Liver (tissue), 7 donors: ENCODE measurements at regions not wholly inside any gene's neighbourhood (a gene's known extent, or its start where the extent isn't known, plus 50 kb on each side); places are given as distances from the start of the nearest gene placed in this dataset.

Source experiments
- DNase-seq: peaks from one replicate; pipeline ENCODE4 v3.0.0-alpha.2; 2017; ENCODE audit warnings: low spot score
- H3K27ac ChIP-seq, 2 donors: one replicate each; pipeline ENCODE4 v1.7.0; 2013; ENCODE audit warnings: inconsistent platforms in 2 of 2, low read length in 2 of 2, control low read depth in 1 of 2, low read depth in 1 of 2, mild to moderate bottlenecking in 1 of 2
- H3K27me3 ChIP-seq, 4 donors: one replicate each; pipeline versions ENCODE4 v1.6.1 to v1.7.0; 2013; ENCODE audit warnings: low read length in 3 of 4, inconsistent platforms in 1 of 4, mild to moderate bottlenecking in 1 of 4, moderate library complexity in 1 of 4; ENCODE audit not compliant: control insufficient read depth in 4 of 4, insufficient read depth in 4 of 4
- H3K36me3 ChIP-seq, 4 donors: one replicate each; pipeline versions ENCODE4 v1.6.1 to v1.7.0; 2013; ENCODE audit warnings: low read length in 3 of 4, mild to moderate bottlenecking in 3 of 4, low read depth in 1 of 4, moderate library complexity in 1 of 4; ENCODE audit not compliant: control insufficient read depth in 4 of 4, insufficient read depth in 3 of 4
- H3K4me1 ChIP-seq, 4 donors: one replicate each; pipeline versions ENCODE4 v1.6.1 to v1.7.0; 2013; ENCODE audit warnings: low read length in 3 of 4, mild to moderate bottlenecking in 3 of 4, moderate library complexity in 1 of 4; ENCODE audit not compliant: control insufficient read depth in 4 of 4, insufficient read depth in 4 of 4
- H3K4me3 ChIP-seq, 3 donors: one replicate each; pipeline versions ENCODE4 v1.6.1 to v1.7.0; 2013; ENCODE audit warnings: low read length in 3 of 3, control low read depth in 1 of 3, low read depth in 1 of 3, mild to moderate bottlenecking in 1 of 3
- H3K9ac ChIP-seq, 2 donors: one replicate each; pipeline ENCODE4 v1.7.0; 2013; ENCODE audit warnings: low read length in 2 of 2, mild to moderate bottlenecking in 2 of 2, moderate library complexity in 2 of 2, control low read depth in 1 of 2, low read depth in 1 of 2
- H3K9me3 ChIP-seq, 4 donors: one replicate each; pipeline versions ENCODE4 v1.6.1 to v1.7.0; 2013; ENCODE audit warnings: low read length in 3 of 4; ENCODE audit not compliant: control insufficient read depth in 4 of 4
- EGR1 ChIP-seq, 2 donors: IDR thresholded peaks; 2 replicates each; pipeline ENCODE4 v1.6.1; 2016 to 2018; ENCODE audit warnings: antibody characterized with exemption in 2 of 2, low read depth in 2 of 2
- FOXA1 ChIP-seq: IDR thresholded peaks from 2 replicates; pipeline ENCODE4 v1.6.1; 2016; ENCODE audit warnings: antibody characterized with exemption
- FOXA2 ChIP-seq: IDR thresholded peaks from 2 replicates; pipeline ENCODE4 v1.6.1; 2016; ENCODE audit warnings: antibody characterized with exemption
- GABPA ChIP-seq, 2 donors: IDR thresholded peaks in 1 of 2; conservative IDR thresholded peaks in 1 of 2; 2 replicates each; pipeline ENCODE4 v1.6.1; 2016; ENCODE audit warnings: antibody characterized with exemption in 2 of 2, mild to moderate bottlenecking in 1 of 2, moderate library complexity in 1 of 2
- HNF4A ChIP-seq, 2 donors: conservative IDR thresholded peaks; 2 replicates each; pipeline ENCODE4 v1.6.1; 2016; ENCODE audit warnings: antibody characterized with exemption in 2 of 2, mild to moderate bottlenecking in 2 of 2
- HNF4G ChIP-seq: IDR thresholded peaks from 2 replicates; pipeline ENCODE4 v1.6.1; 2016; ENCODE audit warnings: antibody characterized with exemption
- NR2F2 ChIP-seq: IDR thresholded peaks from 2 replicates; pipeline ENCODE4 v1.6.1; 2016; ENCODE audit warnings: antibody characterized with exemption
- RAD21 ChIP-seq, 2 donors: IDR thresholded peaks; 2 replicates each; pipeline ENCODE4 v1.6.1; 2016; ENCODE audit warnings: antibody characterized with exemption in 2 of 2, mild to moderate bottlenecking in 2 of 2
- TAF1 ChIP-seq: conservative IDR thresholded peaks from 2 replicates; pipeline ENCODE4 v1.6.1; 2016; ENCODE audit warnings: antibody characterized with exemption, mild to moderate bottlenecking
- YY1 ChIP-seq: IDR thresholded peaks from 2 replicates; pipeline ENCODE4 v1.6.1; 2016; ENCODE audit warnings: antibody characterized with exemption, mild to moderate bottlenecking
- WGBS: extraction: QIAGEN DNeasy Blood & Tissue Kit; methylation state at CpG from one replicate; pipeline ENCODE4 v1.1.7; 2013; 5-methylcytosine and 5-hydroxymethylcytosine counted together
- TF ChIP-seq, protein P1 (sequence below): IDR thresholded peaks from 2 replicates; pipeline ENCODE4 v1.6.1; 2016; ENCODE audit warnings: antibody characterized with exemption, mild to moderate bottlenecking
- TF ChIP-seq, protein P2 (sequence below): IDR thresholded peaks from 2 replicates; pipeline ENCODE4 v1.6.1; 2016; ENCODE audit warnings: antibody characterized with exemption
- TF ChIP-seq, protein P3 (sequence below): IDR thresholded peaks from 2 replicates; pipeline ENCODE4 v1.6.1; 2016; ENCODE audit warnings: antibody characterized with exemption
- donor health status: healthy.
- donor health status: healthy.
- donor health status: healthy.
- donor health status: healthy.

DNA sequence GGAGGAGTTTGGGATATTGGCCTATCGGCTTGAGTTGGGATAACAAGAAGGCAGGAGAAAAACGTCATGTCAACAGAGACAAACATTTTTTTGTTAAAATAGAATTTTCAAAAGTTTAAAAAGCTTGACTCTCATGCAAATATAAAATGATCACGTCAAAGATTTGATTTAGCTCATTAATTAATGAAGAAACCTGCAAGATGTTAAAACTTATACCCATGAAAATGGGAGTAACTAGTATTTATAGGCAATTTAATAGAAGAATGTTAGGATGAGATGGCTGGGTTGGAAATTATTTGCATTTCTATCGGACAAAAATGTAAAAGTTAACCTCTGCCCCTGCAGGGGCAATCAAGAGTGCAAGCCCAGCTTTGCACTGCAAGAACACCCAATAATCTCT lies 184.6 kb upstream of the BCOR start (continued):
- TF ChIP-seq, protein P1, sequence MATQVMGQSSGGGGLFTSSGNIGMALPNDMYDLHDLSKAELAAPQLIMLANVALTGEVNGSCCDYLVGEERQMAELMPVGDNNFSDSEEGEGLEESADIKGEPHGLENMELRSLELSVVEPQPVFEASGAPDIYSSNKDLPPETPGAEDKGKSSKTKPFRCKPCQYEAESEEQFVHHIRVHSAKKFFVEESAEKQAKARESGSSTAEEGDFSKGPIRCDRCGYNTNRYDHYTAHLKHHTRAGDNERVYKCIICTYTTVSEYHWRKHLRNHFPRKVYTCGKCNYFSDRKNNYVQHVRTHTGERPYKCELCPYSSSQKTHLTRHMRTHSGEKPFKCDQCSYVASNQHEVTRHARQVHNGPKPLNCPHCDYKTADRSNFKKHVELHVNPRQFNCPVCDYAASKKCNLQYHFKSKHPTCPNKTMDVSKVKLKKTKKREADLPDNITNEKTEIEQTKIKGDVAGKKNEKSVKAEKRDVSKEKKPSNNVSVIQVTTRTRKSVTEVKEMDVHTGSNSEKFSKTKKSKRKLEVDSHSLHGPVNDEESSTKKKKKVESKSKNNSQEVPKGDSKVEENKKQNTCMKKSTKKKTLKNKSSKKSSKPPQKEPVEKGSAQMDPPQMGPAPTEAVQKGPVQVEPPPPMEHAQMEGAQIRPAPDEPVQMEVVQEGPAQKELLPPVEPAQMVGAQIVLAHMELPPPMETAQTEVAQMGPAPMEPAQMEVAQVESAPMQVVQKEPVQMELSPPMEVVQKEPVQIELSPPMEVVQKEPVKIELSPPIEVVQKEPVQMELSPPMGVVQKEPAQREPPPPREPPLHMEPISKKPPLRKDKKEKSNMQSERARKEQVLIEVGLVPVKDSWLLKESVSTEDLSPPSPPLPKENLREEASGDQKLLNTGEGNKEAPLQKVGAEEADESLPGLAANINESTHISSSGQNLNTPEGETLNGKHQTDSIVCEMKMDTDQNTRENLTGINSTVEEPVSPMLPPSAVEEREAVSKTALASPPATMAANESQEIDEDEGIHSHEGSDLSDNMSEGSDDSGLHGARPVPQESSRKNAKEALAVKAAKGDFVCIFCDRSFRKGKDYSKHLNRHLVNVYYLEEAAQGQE: no peak
- TF ChIP-seq, protein P2, sequence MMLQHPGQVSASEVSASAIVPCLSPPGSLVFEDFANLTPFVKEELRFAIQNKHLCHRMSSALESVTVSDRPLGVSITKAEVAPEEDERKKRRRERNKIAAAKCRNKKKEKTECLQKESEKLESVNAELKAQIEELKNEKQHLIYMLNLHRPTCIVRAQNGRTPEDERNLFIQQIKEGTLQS: no peak
- no peak for TF ChIP-seq NR2F2

DNA sequence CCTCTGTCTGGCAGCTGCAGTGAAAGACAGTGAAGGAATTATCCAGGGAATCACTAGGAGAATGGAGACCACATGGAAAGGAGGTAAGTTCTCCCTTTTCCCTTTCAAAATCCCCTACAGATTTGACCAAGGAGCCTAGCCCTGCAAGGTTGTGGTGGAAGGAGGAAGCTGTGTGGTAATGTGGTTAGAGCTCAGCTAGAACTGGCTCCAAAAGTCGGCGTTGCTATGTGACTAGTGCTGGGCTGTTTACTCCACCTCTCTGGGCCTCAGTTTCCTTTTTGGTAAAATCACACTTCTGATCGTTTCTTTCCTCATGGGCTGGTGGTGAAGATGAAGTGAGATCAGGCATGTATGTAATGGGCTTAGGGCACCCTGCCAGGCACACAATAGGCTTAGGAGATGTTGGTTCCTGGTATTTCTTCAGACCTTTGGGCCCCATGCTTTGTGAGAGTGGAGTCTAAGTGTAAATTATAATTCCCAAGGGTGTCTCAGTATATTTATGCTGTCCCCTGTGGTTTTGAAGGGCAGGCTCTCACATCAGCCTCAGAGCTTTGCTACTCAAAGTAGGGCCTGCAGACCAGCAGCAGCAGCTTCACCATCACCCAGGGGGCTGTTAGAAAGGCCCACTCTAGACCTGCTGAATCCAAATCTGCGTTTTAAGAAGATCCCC lies 183.7 kb upstream of the BCOR start:
- no peaks in the 10 kb centered on the region for H3K27me3 ChIP-seq
- no peaks in the 10 kb centered on the region for H3K36me3 ChIP-seq
- 75% methylated on average over 4 of the region's 4 CpGs for WGBS
- DNase-seq: no peak
- no peak overlapping the region for H3K27ac ChIP-seq
- H3K4me3 ChIP-seq: no peak overlapping the region
- TF ChIP-seq YY1 (no peak), RAD21 (IDR thresholded peaks at IDR 0.05) (no peak), TAF1 (no peak), FOXA1 (no peak), EGR1 (IDR thresholded peaks at IDR 0.05; ENCODE audit: low read depth in 2 of 2) (no peak), HNF4G (no peak), FOXA2 (no peak), HNF4A (conservative IDR thresholded peaks at IDR 0.05) (no peak), GABPA (IDR thresholded peaks at IDR 0.05 in 1 of 2, conservative IDR thresholded peaks at IDR 0.05 in 1 of 2) (no peak)
- TF ChIP-seq, protein P1: no peak
- TF ChIP-seq, protein P2: no peak
- TF ChIP-seq, protein P3, sequence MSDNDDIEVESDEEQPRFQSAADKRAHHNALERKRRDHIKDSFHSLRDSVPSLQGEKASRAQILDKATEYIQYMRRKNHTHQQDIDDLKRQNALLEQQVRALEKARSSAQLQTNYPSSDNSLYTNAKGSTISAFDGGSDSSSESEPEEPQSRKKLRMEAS: no peak
- no peaks in the 10 kb centered on the region for H3K4me1 ChIP-seq
- H3K9ac ChIP-seq: no peak overlapping the region
- peaks cover 0 to 4% (median 0%) of the 10 kb centered on the region in 4 donors for H3K9me3 ChIP-seq
